HG03064 (cell line): ENCODE measurements at regions not wholly inside any gene's neighbourhood (a gene's known extent, or its start where the extent isn't known, plus 50 kb on each side); places are given as distances from the start of the nearest gene placed in this dataset.
A peak's percentile ranks its signal among the peaks of the same experiment; 100 is the strongest.

Source experiments
- ATAC-seq: cut with Tn5 transposase; IDR thresholded peaks from one replicate; pipeline ENCODE4 v1.9.1; 2021; ENCODE audit warnings: low read depth; ENCODE audit not compliant: unreplicated experiment

DNA sequence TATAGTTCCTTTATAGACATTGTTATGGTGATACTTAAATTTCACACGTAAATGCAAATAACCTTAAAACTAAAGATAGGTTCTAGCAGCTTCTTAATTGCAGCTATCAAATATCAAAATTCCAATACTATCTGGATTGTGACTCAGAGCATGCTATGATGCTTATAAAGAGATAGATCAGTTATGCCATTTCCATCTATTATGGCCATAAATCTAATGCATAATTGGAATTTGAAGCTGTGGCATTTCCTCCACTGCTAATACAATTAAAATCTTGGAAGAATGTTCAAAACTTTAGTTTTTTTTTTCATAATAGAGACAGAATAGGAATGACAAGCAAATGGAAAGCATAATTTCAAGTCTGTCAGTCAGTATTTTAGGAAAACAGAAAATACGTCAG, 220.8 kb upstream of the GALNT5 start:
- ATAC-seq, result no peak

DNA sequence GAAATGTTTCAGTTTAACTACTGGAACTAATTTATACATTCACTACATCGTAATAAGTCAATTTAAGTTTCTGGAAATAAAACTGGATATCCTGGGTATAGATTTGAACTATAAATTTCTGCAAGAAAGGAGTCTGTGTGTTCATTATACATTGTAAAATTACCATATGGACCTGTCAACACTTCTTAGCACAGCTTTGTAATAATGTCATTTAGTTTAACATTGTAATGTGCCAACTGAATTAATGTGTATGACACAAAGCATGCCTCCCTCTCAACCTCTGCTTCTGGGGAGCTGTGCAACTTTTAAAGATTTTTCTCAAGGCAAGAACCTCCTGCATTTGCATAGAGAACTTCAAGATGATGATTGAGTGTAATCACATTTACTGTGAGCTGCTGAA, 213.7 kb upstream of the GALNT5 start:
- no peak for ATAC-seq

DNA sequence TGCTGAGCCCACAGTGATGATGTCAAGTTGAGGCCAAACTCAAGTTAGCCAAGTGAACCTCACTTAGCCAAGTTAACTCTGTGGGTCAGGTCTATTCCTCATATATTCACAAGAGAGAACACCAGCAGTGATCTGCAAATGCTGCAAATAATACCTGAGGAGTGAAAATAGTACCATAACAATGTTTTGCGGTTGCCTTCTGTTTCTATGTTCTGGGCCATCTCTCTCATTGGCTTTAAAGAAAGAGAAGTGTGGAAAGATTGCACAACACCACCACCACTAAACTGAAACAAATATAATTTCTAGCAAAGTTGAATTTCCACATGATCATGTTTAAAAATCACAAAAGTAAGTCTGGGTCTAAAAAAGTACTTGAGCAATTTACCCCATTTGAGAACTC, 211.1 kb upstream of the GALNT5 start:
- no peak for ATAC-seq

GRCh38 chr2:157052685-157053224, 204.8 kb upstream of the GALNT5 start:
- no peak for ATAC-seq

DNA sequence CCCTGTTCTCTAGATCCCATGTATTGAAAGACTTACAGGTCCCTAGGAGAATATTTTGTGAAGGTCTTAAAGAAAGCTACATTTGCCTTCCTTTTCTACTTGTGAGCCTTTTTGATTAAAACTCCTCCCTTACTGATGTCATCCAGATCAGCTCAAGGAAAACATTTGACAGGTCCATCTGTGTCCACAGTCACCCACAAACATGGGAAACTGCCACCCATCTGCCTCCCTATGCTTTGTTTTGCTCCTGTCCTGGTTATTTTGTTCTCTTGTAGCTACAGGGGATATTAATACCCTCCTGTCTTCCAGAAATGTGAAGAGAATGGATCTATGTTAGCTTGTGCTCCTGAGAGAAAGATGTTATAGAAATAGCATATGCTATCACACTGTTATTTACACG, 203.6 kb upstream of the GALNT5 start:
- ATAC-seq, result no peak

GRCh38 chr2:157055660-157056199, 201.8 kb upstream of the GALNT5 start:
- no peak for ATAC-seq

- ATAC-seq, result no peak
Measured at GRCh38 chr2:157056200-157056676, 201.3 kb upstream of the GALNT5 start.

- no peak for ATAC-seq
Measured at GRCh38 chr2:157058161-157058560, 199.3 kb upstream of the GALNT5 start.

DNA sequence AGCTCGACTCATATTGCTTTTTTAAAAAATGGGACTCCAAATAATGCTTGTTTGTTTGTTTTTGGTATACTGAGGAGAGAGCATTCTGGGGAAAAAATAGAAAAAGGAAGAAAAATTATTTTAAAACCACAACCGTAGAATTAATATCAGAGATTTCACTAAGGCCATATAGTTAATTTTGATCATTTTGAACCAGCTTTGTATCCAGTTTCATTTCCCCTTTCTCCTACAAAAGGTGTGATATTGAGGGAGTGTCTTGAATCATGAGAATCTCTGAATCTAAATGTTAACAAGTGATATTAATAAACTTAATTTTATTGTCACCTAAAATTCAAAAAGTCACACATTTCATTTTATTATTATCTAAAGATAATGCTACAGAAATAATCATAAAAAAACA, 198.5 kb upstream of the GALNT5 start:
- ATAC-seq, result no peak

GRCh38 chr2:157061799-157062198, 195.7 kb upstream of the GALNT5 start:
- peak; percentile 96 for ATAC-seq

DNA sequence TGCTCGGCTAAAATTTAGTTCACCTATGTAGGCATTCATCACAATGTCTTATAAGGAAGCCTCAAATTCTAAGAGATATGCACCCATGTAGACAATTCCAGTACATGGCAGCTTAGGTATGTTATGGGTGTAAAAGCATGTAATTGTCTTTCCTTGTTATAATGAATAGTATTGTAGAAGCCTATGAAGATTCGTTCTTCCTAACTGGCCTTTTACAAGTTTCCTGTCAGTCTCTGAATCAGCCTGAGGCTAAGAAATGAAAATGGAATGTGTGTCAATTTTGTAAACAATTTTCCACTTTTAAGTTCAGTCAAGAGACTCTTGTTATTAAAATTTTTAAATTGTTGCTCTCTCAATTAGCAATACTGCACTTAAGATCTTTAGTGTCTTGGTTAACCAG, 189.9 kb upstream of the GALNT5 start:
- ATAC-seq, result no peak

- ATAC-seq, result no peak
Measured at GRCh38 chr2:157068237-157068636, 189.3 kb upstream of the GALNT5 start.

DNA sequence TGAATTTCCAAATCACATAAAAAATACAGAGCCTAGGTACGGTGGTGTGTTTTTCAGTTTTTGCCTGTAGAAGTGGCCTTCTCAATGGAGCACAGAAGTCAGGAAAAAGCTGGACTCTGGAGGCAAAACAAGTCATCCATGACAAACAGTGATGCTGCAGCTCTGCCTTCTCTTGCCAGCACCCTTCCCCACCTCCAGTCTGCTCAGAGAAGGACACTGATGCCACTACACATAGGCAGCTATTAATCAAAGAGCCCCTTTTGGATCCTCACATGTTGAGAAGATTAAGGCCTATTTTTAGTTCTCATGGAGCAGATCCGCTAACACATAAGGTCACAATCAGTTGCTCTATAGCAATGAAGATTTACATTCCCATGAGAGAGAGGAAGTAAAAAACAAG, 181.6 kb upstream of the GALNT5 start:
- no peak for ATAC-seq

- ATAC-seq, result no peak
Measured at GRCh38 chr2:157076526-157077161, 180.9 kb upstream of the GALNT5 start.

- no peak for ATAC-seq
Measured at GRCh38 chr2:157077753-157078350, 179.7 kb upstream of the GALNT5 start.

GRCh38 chr2:157082950-157083349, 174.6 kb upstream of the GALNT5 start:
- no peak for ATAC-seq

DNA sequence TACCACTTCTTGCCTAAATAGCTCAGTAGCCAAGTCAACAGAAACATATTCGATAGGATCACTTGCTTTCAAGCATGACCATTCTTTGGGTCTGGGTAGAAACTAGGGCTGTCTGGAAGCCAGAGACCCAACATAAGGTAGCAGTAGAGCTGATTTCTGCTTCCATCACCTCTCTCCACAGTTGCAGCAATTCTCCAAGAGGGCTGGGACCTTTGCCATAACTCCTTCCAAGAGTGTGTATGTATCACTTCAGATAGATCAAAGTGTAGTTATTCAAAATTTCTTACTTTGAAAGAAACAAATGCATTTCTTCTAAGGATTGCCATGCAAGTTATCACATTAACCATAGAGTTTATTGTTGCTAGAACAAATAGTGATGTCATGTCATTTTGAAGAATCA, 172.0 kb upstream of the GALNT5 start:
- ATAC-seq, result no peak

DNA sequence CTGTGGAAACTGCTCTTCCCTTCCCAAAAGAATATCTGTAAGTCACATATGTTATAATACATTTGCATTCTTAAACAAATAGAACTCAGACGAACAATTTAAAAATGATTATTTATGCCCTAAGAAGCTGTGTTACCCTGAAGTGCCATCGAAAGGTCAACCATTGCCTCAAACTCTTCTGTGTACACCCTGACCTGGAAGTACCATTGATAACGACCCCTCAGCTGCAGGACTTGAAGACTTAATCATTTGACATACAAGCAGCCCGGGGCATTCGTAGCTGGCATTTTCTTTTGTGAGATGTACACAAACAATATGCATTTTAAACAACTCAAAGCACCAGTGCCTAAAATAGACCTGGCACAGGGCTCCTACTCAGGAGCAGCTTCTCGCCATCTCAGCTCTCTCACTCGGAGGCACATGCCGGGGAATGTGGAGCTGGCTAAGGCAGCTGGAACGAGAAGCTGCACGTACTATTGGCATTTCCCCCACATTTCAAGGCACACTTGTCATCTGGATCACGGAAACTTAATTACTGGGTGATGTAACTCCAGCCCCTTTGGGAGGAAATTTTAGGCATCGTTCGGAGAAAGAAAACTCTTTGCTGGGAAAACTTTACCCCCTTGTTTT, 170.0 kb upstream of the GALNT5 start:
- no peak for ATAC-seq

GRCh38 chr2:157093666-157094065, 163.8 kb upstream of the GALNT5 start:
- no peak for ATAC-seq

DNA sequence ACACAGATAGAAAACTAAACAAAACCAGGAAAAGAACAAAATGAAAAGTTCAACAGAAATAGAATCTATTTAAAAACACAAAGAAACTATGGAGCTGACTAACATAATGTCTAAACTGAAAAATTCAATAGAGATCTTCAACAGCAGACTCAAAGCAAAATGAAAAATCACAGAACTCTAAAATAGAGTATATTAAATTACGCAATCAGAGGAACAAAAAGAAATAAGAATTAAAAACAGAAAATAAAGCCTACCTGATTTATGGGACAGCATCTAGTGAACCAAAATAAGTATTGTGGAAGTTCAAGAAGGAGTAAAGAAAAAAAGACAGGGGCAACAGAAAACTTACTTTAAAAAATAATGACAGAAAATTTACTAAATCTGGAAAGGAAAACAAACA, 152.1 kb upstream of the GALNT5 start:
- no peak for ATAC-seq

DNA sequence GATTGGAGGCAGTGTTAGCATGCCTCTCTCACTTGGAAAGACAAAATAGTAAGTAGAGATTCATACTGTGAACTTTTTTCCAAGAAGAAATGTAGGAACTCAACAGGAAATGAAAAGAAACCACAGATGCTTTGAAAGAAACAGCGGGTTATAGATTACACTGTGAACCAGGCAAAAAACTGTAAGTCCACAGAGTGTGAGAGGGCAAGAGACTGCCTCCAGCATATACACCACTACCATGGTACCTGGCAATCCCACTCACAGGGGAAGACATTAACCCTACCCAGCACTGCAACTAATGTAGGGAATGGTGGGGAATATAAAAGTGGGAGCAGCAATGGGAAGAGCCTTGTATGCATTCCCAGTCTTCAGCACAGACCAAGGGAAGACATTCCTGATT, 150.6 kb upstream of the GALNT5 start:
- ATAC-seq, result no peak

DNA sequence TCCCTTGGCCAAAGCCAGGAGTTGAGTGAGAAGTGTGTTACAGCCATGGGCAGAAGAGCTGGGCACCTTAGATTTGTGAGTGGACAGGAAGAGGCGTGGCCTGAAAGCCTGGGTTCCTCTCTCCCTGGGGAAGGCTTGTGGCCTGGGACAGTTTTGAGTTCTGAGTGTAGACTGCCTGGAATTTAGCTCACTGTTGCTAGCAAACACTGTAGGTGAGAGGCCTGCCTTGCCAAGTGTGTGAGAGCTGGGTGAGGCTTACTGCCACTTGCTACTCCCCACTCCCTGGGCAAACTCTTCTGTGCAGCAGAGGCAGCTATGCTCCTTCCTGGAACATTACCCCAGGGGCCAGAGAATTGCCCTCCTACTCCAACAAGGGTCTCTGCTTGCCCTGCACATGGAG, 150.0 kb upstream of the GALNT5 start:
- ATAC-seq, result no peak
